Stomach (tissue), 4 donors: ENCODE measurements at regions not wholly inside any gene's neighbourhood (a gene's known extent, or its start where the extent isn't known, plus 50 kb on each side); places are given as distances from the start of the nearest gene placed in this dataset.

Experiments
- CTCF ChIP-seq, 7 experiments: fragments of 450-650 bp in 4 of 7; fragments of 200-600 bp in 3 of 7; sonication (generic) in 3 of 7; IDR thresholded peaks; one replicate each; pipeline ENCODE4 v1.5.1; 2016 to 2019; ENCODE audit warnings: antibody characterized with exemption in 7 of 7, control low read depth in 2 of 7, mild to moderate bottlenecking in 1 of 7
- POLR2A ChIP-seq, 4 donors: fragments of 450-650 bp; IDR thresholded peaks; one replicate each; pipeline ENCODE4 v1.6.1; 2016; ENCODE audit warnings: antibody characterized with exemption in 4 of 4, control low read depth in 2 of 4, mild to moderate bottlenecking in 1 of 4, moderate library complexity in 1 of 4

GRCh38 chr6:141532211-141532610 lies 600.5 kb upstream of the GJE1 start:
- TF ChIP-seq CTCF (IDR thresholded peaks at IDR 0.05) (no peak), POLR2A (IDR thresholded peaks at IDR 0.05) (no peak)
